HG02678 (cell line): ENCODE measurements at regions not wholly inside any gene's neighbourhood (a gene's known extent, or its start where the extent isn't known, plus 50 kb on each side); places are given as distances from the start of the nearest gene placed in this dataset.

Source experiments
- ATAC-seq: cut with Tn5 transposase; IDR thresholded peaks from one replicate; pipeline ENCODE4 v1.9.1; 2021; ENCODE audit warnings: mild to moderate bottlenecking, moderate library complexity; ENCODE audit not compliant: unreplicated experiment

GRCh38 chrX:6783912-6784311, 249.0 kb upstream of the VCX3A start:
- ATAC-seq = no peak

DNA sequence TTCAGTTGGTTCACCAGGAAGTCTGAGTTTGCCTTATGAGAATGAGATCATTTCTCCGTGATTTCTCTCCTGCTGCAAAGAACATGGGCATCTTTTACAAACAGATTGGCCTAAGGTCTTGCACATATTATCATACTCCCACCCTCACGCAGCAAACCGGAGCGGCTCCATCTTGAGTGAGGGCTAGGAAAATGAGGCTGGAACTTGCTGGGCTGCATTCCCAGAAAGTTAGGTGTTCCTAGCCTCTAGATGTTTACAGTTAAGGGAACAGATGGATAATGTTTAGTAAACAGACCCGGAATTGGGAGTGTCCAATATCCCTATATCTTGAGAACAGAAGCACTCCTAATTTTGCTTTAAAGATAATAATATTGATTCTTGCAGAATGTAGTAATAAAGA, 247.9 kb upstream of the VCX3A start:
- ATAC-seq = no peak

DNA sequence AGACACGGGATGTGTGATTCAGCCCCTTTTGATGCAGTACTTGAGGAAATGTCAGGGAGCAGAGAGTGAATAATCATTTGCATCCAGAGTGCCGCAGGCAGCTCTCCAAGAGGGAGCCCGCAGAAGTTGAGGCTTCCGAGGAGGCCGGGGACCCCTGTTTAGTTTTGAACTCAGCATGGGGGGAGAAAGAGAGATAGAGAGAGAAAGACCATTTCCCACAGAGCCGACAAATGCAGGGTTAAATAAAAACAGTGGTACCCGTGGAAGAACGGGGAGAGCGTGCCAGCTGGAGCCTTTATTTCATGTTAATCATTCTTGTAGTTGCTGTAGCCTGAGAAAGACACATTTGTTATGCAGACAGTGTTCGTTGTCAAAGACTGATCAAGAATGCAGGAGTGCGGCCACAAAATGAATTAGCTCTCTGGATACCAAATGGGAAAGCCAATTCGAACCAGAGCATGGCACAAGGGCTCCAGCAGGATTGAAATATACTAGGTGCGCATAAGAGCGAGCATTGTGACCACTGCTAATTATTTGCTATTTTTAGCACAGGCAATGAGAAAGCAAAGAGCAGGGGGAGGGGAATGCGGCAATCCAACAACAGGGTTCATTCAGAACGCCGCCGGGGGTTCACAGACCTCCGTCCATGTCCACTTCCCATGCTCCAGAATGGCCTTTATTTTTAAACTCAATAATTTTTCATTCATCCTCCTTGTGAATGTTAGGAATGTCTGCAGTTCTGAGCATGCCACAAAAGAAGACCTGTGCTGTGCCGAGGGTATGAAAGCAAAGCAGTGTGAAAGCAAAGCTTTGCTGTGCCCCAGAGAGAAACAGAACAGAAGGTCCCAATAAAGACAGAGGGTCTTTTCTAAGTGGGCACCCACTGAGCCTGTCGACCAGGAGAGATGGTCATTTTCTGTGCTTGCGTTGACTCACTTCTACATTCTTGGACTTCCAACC, 243.9 kb upstream of the VCX3A start:
- ATAC-seq = no peak

GRCh38 chrX:6777238-6778002, 242.5 kb upstream of the VCX3A start:
- no peak for ATAC-seq

DNA sequence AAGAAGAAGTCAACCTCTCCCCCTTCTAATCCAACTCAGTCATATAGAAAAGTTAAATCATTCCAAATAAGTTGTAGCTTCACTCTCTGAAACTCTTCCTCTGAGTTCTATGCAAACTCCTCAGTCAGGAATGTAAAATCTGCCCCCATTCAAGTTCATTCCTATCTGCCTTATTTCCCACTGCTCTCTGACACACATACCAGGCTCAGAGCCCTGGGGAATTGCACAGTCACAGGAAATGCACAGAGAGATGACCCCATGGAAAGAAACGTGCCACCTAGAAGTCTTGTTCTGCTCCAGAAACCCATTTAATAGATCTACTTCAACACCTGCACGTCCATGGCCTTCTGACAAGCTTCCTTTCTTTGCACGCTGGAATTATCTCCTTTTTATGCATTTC, 236.0 kb upstream of the VCX3A start:
- ATAC-seq = no peak

DNA sequence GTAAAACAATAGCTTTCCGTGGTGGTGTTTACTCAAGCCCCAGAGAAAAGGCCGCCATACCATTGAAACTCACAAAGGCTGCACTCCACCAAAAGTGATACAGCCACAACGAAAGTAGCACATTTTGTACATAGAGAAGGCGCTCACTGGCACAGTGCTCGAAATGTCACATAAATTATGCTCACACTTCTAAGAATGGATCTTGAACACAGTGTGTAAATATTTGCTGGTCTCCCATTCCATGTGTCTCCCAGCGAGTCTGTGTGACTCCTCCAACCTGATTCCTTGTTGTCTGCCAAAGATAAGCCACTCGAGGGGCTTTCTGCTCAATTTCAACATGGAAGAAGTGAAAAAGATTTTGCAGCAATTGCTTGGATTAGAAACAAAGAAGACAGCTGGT, 234.0 kb upstream of the VCX3A start:
- ATAC-seq = no peak

DNA sequence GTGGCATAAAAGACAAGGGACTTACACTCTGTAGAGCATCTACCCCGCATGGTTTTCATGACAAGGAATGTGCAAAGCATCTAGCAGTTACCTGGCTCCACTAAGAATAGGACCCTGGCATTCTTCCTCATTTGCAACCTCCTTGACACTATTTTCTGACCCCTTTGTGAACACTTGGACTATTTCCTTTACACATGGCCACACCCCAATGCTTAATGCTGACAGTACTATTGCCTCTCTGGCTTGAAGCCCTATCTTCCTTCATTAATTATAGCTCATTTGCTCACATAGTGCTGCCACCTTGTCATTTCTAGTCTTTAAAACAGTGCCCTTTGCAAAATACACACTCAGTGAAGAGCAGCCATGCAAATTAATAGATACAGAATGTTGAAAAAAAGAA, 226.3 kb upstream of the VCX3A start:
- no peak for ATAC-seq

DNA sequence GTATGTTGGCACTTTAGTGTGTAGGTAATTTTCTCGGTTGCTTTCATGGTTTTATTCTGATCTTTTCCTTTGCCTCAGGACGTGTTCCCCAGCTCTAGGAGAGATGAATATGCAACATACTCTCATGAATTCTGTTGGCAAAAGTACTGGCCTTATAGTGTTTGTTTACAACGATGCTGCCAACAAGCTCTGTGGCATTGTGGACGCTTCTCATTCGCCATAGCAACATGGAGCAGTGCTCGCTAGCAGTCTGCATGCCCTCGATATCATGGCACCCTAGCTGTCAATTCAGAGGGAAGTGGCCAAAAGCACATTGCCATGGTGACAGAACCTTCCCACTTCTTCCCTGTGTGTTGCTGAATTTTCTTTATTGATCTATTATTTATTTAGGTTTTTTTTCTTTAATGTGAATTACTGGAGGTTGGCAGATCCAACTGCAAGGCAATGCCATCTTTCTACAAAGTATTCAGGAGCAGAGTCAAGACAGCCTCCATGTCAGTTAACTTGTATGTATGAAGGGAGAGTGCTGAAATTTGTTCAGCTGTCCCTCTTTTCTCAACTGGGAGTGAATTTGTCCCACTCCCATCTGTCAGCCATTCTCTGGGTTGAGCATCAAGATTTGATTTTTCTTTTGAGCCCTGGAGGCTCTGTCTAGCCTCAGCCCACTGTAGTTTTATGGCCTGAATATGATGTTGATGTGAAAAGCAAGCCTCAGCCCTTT, 224.9 kb upstream of the VCX3A start:
- no peak for ATAC-seq

DNA sequence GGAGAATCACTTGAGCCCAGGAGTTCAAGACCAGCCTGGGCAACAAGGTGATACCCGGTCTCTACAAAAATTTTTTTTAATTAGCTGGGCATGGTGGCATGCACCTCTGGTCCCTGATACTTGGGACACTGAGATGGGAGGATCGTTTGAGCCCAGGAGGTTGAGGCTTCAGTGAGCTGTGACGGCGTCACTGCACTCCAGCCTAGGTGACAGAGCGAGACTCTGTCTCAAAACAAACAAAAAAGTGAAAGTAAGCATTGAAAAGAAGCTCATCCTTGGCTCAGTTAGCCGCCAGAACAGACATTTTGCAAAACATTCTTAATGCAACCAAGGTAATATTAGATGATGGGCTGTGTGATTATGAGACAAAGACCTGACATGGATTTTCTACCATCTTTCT, 223.3 kb upstream of the VCX3A start:
- ATAC-seq = no peak

- ATAC-seq = no peak
These were observed 222.7 kb upstream of the VCX3A start for GRCh38 chrX:6757631-6758030.

GRCh38 chrX:6748595-6748994, 213.7 kb upstream of the VCX3A start:
- ATAC-seq = no peak

GRCh38 chrX:6738518-6739470, 203.9 kb upstream of the VCX3A start:
- ATAC-seq = peak; percentile 95

DNA sequence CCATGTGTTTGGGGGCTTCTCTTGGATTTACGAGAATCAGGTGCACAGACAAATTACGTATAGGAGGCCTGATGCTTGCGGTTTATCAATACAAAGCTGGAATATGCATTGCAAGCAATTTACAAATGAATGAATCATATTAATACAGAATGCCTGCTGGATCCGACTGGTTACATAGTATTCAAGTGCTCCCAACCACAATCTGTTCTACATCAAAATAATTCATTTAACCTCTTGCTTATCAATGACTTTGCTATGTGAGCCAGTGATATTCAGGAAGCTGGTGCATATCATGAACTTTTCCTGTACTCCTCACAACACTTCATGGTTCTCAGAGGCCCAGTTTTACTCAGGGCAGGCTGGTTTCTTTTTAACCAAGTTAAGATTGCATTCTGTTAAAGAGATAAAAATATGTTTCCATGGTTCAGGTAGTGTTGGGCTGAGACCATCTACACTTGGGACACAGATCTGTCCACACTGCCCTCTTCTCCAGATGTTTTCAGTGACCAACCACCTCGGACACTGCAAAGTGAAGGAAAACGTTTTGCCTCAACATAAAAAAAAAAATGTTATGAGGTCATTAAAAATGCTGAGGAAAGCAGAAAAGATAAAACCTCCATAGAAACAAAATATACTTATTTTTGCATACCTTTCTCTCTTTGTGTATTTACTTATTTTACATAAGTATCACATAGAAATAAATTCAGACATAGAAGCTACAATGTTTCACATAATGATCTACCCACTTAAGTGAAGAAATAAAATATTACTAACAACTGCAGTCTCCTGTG, 200.1 kb upstream of the VCX3A start:
- no peak for ATAC-seq

GRCh38 chrX:6732101-6732500, 197.2 kb upstream of the VCX3A start:
- ATAC-seq = peak; percentile 53

- no peak for ATAC-seq
These were observed 194.7 kb upstream of the VCX3A start for GRCh38 chrX:6729626-6730025.

GRCh38 chrX:6718766-6719165, 183.8 kb upstream of the VCX3A start:
- peak; percentile 45 for ATAC-seq

DNA sequence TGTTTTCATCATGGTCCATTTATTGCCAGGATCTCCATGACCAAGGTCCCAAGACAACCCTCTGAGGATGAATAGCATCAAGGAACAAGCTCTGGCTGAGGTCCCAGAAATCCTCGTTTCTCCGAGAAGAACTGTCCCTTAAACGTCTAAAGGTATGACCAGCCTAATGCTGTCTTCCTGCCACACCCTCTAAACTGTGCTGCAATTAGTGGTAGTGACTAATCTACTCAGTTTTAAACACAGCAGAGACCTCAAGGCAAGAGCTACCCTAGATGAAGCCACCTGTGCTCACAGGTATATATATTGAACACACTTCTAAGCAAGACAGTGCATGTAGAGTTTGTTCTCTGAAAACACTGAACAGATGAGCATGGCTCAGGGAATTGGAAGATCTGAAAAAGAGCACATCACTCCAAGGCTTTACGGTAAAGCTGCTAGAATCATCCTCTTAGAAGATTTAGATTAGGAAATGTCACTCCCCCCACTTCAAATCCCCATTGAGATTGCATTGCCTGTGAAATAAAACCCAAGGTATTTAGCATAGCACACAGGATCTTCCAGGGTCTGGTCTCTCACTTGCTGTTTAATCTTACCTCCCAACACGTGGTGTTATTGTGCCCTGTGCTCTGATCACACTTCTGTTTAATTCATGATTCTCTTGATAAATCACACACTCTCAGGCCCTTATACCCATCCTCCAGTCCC, 173.9 kb upstream of the VCX3A start:
- ATAC-seq = no peak

- ATAC-seq = no peak
These were observed 173.1 kb upstream of the VCX3A start for GRCh38 chrX:6708041-6708440.

DNA sequence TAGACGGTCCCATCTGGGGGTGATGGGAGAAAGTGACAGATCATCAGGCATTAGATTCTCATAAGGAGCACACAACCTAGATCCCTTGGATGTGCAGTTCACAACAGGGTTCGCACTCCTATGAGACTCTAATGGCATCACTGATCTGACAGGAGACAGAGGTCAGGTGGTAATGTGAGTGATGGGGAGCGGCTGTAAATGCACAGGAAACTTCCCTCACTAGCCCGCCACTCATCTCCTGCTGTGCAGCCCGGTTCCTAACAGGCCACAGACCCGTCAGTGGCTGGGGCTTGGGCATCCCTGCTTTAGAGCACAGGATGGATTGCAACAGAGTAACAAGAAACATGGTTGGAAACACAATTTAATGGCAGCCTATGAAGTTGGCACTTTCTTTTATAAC, 172.6 kb upstream of the VCX3A start:
- ATAC-seq = no peak
